DMS 273 treated with DMSO at 0.1 percent for 48 hours (cell line): ENCODE measurements at regions not wholly inside any gene's neighbourhood (a gene's known extent, or its start where the extent isn't known, plus 50 kb on each side); places are given as distances from the start of the nearest gene placed in this dataset.

Source experiments
- DNase-seq: peaks from one replicate; lab custom pipeline; 2025; lab: John Stamatoyannopoulos, UW

GRCh38 chr7:55629051-55629677 is 56.9 kb upstream of the VOPP1 start:
- DNase-seq, result no peak

GRCh38 chr7:55624813-55625212 is 52.5 kb upstream of the VOPP1 start:
- DNase-seq, result no peak

GRCh38 chr7:55623617-55624016 is 51.3 kb upstream of the VOPP1 start:
- no peak for DNase-seq

- DNase-seq, result peak; percentile 6
These were observed 49.9 kb upstream of the VOPP1 start for GRCh38 chr7:55622241-55622640.
